Common myeloid progenitor, CD34-positive (primary cell): ENCODE measurements at regions not wholly inside any gene's neighbourhood (a gene's known extent, or its start where the extent isn't known, plus 50 kb on each side); places are given as distances from the start of the nearest gene placed in this dataset.
"Not testable (repeated sequence)": the region's sequence is repeated elsewhere in the genome, so short reads cannot be mapped to it uniquely, and the experiment has no call there.

Experiments
- CTCF ChIA-PET: fragments of 350-600 bp; sonication (Branson Sonifier 250); formaldehyde crosslinking; loops from one replicate; lab custom pipeline; 2021; ENCODE audit warnings: antibody characterized with exemption; lab: Charles Lee
- POLR2A ChIA-PET: fragments of 350-600 bp; sonication (Branson Sonifier 250); formaldehyde crosslinking; loops from one replicate; lab custom pipeline; 2021; ENCODE audit warnings: antibody characterized with exemption; lab: Charles Lee
- DNase-seq, 3 donors: peaks; one replicate each; pipeline versions ENCODE4 v3.0.0 to v3.0.0-alpha.2; 2013
- H3K27ac ChIP-seq, 2 experiments: 1 replicate in 1 of 2; 2 replicates in 1 of 2; pipeline ENCODE4 v1.7.0; 2013; ENCODE audit warnings: inconsistent platforms in 2 of 2, low read length in 2 of 2, mild to moderate bottlenecking in 2 of 2, low read depth in 1 of 2, moderate library complexity in 1 of 2; ENCODE audit not compliant: severe bottlenecking in 2 of 2, insufficient read depth in 1 of 2, poor library complexity in 1 of 2
- H3K27me3 ChIP-seq, 5 experiments: replicated peaks in 2 of 5; 1 replicate in 3 of 5; 2 replicates in 2 of 5; pipeline versions ENCODE4 v1.6.1 to v1.7.0; 2013; ENCODE audit warnings: low read length in 4 of 5, mild to moderate bottlenecking in 2 of 5, moderate library complexity in 2 of 5, inconsistent platforms in 1 of 5; ENCODE audit not compliant: insufficient read depth in 5 of 5, control insufficient read depth in 4 of 5
- H3K36me3 ChIP-seq, 4 experiments: 1 replicate in 2 of 4; 2 replicates in 2 of 4; pipeline versions ENCODE4 v1.6.1 to v1.7.0; 2013; ENCODE audit warnings: low read length in 3 of 4, control low read depth in 1 of 4, mild to moderate bottlenecking in 1 of 4; ENCODE audit not compliant: control insufficient read depth in 4 of 4, insufficient read depth in 4 of 4
- H3K4me1 ChIP-seq, 4 experiments: 1 replicate in 3 of 4; 2 replicates in 1 of 4; pipeline versions ENCODE4 v1.6.1 to v1.7.1; 2013; ENCODE audit warnings: low read length in 3 of 4, mild to moderate bottlenecking in 3 of 4, control low read depth in 1 of 4, inconsistent platforms in 1 of 4, moderate library complexity in 1 of 4; ENCODE audit not compliant: control insufficient read depth in 4 of 4, insufficient read depth in 4 of 4; ENCODE audit errors: control extremely low read depth in 1 of 4
- H3K4me3 ChIP-seq, 7 experiments: 1 replicate in 4 of 7; 2 replicates in 3 of 7; pipeline versions ENCODE4 v1.5.1 to v1.7.0; 2013; ENCODE audit warnings: mild to moderate bottlenecking in 7 of 7, low read length in 6 of 7, moderate library complexity in 6 of 7, inconsistent platforms in 2 of 7, low read depth in 2 of 7, control low read depth in 1 of 7; ENCODE audit not compliant: insufficient read depth in 4 of 7, control insufficient read depth in 1 of 7; ENCODE audit errors: extremely low read depth in 1 of 7
- H3K9me3 ChIP-seq, 5 experiments: 1 replicate in 4 of 5; 2 replicates in 1 of 5; pipeline versions ENCODE4 v1.6.1 to v1.7.1; 2013; ENCODE audit warnings: low read length in 4 of 5, mild to moderate bottlenecking in 2 of 5, inconsistent platforms in 1 of 5, low read depth in 1 of 5, moderate library complexity in 1 of 5; ENCODE audit not compliant: control insufficient read depth in 4 of 5, insufficient read depth in 2 of 5; ENCODE audit errors: control extremely low read depth in 1 of 5
- WGBS: methylation state at CpG from one replicate; pipeline ENCODE4 v1.1.5; 2013; ENCODE audit not compliant: insufficient coverage; 5-methylcytosine and 5-hydroxymethylcytosine counted together

- Histone ChIP-seq H3K36me3 (no peaks in the 10 kb centered on the region), H3K4me3 (no peak overlapping the region), H3K27me3 (no peaks in the 10 kb centered on the region), H3K4me1 (no peaks in the 10 kb centered on the region), H3K9me3 (no peaks in the 10 kb centered on the region), H3K27ac (no peak overlapping the region)
- CTCF ChIA-PET: no interaction called here
- no peak for DNase-seq
- POLR2A ChIA-PET: no interaction called here
- WGBS: 40% methylated on average over 2 of the region's 5 CpGs
Observed at GRCh38 chr4:117908306-117909207, 125.7 kb upstream of the NDST3 start.

GRCh38 chr4:117916728-117917127 lies 117.6 kb upstream of the NDST3 start:
- Histone ChIP-seq H3K27me3 (no peaks in the 10 kb centered on the region), H3K36me3 (no peaks in the 10 kb centered on the region), H3K4me1 (no peaks in the 10 kb centered on the region), H3K4me3 (no peak overlapping the region), H3K27ac (no peak overlapping the region), H3K9me3 (peaks cover 0 to 3% (median 2%) of the 10 kb centered on the region in 5 experiments)
- WGBS: 100% methylated on average over 3 of the region's 4 CpGs
- POLR2A ChIA-PET: no interaction called here
- CTCF ChIA-PET: no interaction called here
- DNase-seq: no peak

- H3K27me3 ChIP-seq, H3K27ac ChIP-seq, H3K4me3 ChIP-seq, H3K9me3 ChIP-seq, H3K36me3 ChIP-seq, DNase-seq, POLR2A ChIA-PET, H3K4me1 ChIP-seq, CTCF ChIA-PET: not testable (repeated sequence)
- 92% methylated on average over 5 of the region's 9 CpGs for WGBS
Observed at GRCh38 chr4:117922311-117922710, 112.0 kb upstream of the NDST3 start.

GRCh38 chr4:117927823-117928222 lies 106.5 kb upstream of the NDST3 start:
- WGBS: no CpG with 5 or more reads among the region's 2 CpGs
- H3K4me1 ChIP-seq, H3K27me3 ChIP-seq, H3K9me3 ChIP-seq, H3K36me3 ChIP-seq, DNase-seq, CTCF ChIA-PET, POLR2A ChIA-PET, H3K27ac ChIP-seq, H3K4me3 ChIP-seq: not testable (repeated sequence)

- peaks cover 0 to 3% (median 1%) of the 10 kb centered on the region in 5 experiments for H3K9me3 ChIP-seq
- no peak overlapping the region for H3K27ac ChIP-seq
- ChIA-PET CTCF (interaction anchor here (0.6 kb wide), 1 partner anchor 91 kb away, joined by 4 read pairs; no protein-coding TSS in a partner anchor), POLR2A (no interaction called here)
- no peak for DNase-seq
- no peaks in the 10 kb centered on the region for H3K4me1 ChIP-seq
- H3K36me3 ChIP-seq: no peaks in the 10 kb centered on the region
- H3K4me3 ChIP-seq: no peak overlapping the region
- 88% methylated on average over 4 of the region's 5 CpGs for WGBS
- no peaks in the 10 kb centered on the region for H3K27me3 ChIP-seq
Observed at GRCh38 chr4:117941611-117942010, 92.7 kb upstream of the NDST3 start.

GRCh38 chr4:117949621-117950020 lies 84.7 kb upstream of the NDST3 start:
- CTCF ChIA-PET: no interaction called here
- DNase-seq: no peak
- H3K9me3 ChIP-seq: peaks cover 0 to 2% (median 0%) of the 10 kb centered on the region in 5 experiments
- no peak overlapping the region for H3K4me3 ChIP-seq
- H3K27ac ChIP-seq: no peak overlapping the region
- POLR2A ChIA-PET: no interaction called here
- no peaks in the 10 kb centered on the region for H3K27me3 ChIP-seq
- 83% methylated on average over 3 of the region's 3 CpGs for WGBS
- no peaks in the 10 kb centered on the region for H3K4me1 ChIP-seq
- no peaks in the 10 kb centered on the region for H3K36me3 ChIP-seq

GRCh38 chr4:117957571-117957970 lies 76.7 kb upstream of the NDST3 start:
- POLR2A ChIA-PET: no interaction called here
- Histone ChIP-seq H3K27me3 (no peaks in the 10 kb centered on the region), H3K9me3 (peaks cover 0 to 2% (median 0%) of the 10 kb centered on the region in 5 experiments), H3K4me3 (no peak overlapping the region), H3K4me1 (no peaks in the 10 kb centered on the region), H3K27ac (no peak overlapping the region), H3K36me3 (no peaks in the 10 kb centered on the region)
- CTCF ChIA-PET: no interaction called here
- no peak for DNase-seq
